PC-3 (cell line): ENCODE measurements at regions not wholly inside any gene's neighbourhood (a gene's known extent, or its start where the extent isn't known, plus 50 kb on each side); places are given as distances from the start of the nearest gene placed in this dataset.

ENCODE experiments used
- CTCF ChIP-seq: fragments of 300-600 bp; sonication (generic); conservative IDR thresholded peaks from 2 replicates; pipeline ENCODE4 v1.5.1; 2017; ENCODE audit warnings: antibody characterized with exemption, low read depth, mild to moderate bottlenecking, low read length
- EZH2 ChIP-seq: fragments of 300-600 bp; sonication (generic); IDR thresholded peaks from one replicate; pipeline ENCODE4 v1.6.1; 2017; ENCODE audit warnings: antibody characterized with exemption, mild to moderate bottlenecking, low read length; ENCODE audit not compliant: unreplicated experiment
- EZH2phosphoT487 ChIP-seq: fragments of 300-600 bp; sonication (generic); IDR thresholded peaks from 2 replicates; pipeline ENCODE4 v1.6.1; 2018; ENCODE audit warnings: mild to moderate bottlenecking, antibody characterized with exemption, low read length, borderline replicate concordance

GRCh38 chr12:21073822-21074460, 57.1 kb upstream of the SLCO1B1 start:
- no peak for TF ChIP-seq CTCF
- TF ChIP-seq EZH2, result no peak
- no peak for TF ChIP-seq EZH2phosphoT487
